GM21825 (cell line): ENCODE measurements at regions not wholly inside any gene's neighbourhood (a gene's known extent, or its start where the extent isn't known, plus 50 kb on each side); places are given as distances from the start of the nearest gene placed in this dataset.

Experiments
- ATAC-seq: cut with Tn5 transposase; IDR thresholded peaks from one replicate; pipeline ENCODE4 v1.9.1; 2021; ENCODE audit warnings: mild to moderate bottlenecking, moderate library complexity; ENCODE audit not compliant: unreplicated experiment

- ATAC-seq, result no peak
These were observed 203.1 kb upstream of the PDE1C start for GRCh38 chr7:32273297-32273696.

GRCh38 chr7:32266932-32267475 is 196.8 kb upstream of the PDE1C start:
- ATAC-seq, result no peak

- ATAC-seq, result no peak
These were observed 194.6 kb upstream of the PDE1C start for GRCh38 chr7:32264702-32265284.

GRCh38 chr7:32263611-32264010 is 193.4 kb upstream of the PDE1C start:
- no peak for ATAC-seq

GRCh38 chr7:32262315-32262714 is 192.1 kb upstream of the PDE1C start:
- no peak for ATAC-seq

- peak; percentile 92 for ATAC-seq
These were observed 189.9 kb upstream of the PDE1C start for GRCh38 chr7:32259931-32260596.

DNA sequence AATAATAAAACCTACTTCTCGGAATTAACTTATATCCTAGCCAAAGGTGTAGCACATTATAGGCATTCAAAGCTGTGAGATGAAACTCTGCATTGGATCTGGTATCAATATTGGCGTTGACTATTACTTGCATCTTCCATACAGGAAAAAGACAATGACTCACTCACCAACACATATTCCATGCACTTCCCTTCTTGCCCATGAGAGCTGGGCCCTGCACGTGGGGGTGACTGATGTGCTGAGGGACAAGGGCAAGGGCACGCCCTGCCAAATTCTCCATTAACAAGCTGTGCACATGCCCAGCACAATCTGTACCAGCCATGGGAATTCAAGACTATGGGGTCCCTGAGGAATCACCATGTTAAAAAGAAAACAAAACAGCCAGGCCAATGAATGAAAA is 188.1 kb upstream of the PDE1C start:
- ATAC-seq, result no peak

DNA sequence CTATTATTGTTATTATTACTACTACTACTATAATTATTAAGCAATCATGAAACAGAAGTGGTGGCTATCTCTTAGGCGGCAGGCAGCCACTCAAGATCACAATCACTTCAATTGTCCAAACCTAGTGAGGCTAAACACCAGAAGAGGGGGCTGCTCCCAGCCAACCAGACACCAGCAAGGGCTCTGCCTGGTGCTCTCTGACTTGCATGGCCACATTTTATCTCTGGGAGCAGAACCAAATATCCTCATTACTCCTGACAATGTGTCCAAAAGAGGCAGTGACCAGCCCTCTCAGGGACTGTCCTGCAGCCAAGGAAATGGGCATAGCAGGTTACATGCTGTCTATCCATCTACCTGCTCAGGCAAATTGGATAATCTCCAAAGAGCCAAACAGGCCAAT is 187.4 kb upstream of the PDE1C start:
- ATAC-seq, result no peak

- ATAC-seq, result no peak
These were observed 186.6 kb upstream of the PDE1C start for GRCh38 chr7:32256811-32257210.

DNA sequence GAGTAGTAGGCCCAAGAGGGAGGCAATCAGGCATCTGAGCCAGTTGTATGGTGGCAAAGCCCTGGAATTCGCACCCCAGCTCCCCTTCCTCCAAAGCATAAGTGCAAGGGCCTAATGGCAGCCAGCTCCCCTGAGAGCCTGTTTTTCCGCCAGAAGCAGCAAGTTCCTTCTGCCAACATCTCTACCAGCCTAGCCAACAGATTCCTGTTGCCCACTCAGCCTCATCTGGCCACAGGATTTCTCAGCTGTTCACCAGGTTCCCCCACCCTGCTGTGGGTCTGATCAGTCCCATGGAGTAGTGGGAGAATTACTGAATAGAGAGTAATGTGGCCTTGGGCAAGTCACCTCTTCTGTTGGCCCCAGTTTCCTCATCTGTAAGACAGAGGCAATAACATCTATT is 186.2 kb upstream of the PDE1C start:
- ATAC-seq, result no peak

- ATAC-seq, result no peak
These were observed 184.8 kb upstream of the PDE1C start for GRCh38 chr7:32255036-32255435.

GRCh38 chr7:32253299-32253698 is 183.1 kb upstream of the PDE1C start:
- ATAC-seq, result no peak

DNA sequence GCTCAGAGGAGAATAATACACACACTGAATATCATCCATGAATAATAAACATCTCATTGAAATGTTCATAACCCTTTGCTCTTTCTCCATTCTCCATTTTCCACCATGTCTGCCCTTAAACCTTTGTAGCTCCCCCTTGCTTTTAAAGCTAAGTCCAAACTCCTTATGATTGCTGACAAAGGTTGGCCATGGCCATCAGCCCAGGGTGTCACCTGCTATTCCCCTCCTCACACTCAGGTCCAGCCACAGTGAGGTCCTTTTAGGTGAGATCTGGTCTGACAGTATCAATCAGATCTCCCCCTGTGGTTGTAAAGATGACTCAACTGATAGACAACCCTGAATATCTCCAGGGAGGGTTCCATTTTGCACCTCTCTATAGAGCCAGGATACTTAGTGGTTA is 181.5 kb upstream of the PDE1C start:
- no peak for ATAC-seq

GRCh38 chr7:32250471-32251260 is 180.5 kb upstream of the PDE1C start:
- no peak for ATAC-seq

DNA sequence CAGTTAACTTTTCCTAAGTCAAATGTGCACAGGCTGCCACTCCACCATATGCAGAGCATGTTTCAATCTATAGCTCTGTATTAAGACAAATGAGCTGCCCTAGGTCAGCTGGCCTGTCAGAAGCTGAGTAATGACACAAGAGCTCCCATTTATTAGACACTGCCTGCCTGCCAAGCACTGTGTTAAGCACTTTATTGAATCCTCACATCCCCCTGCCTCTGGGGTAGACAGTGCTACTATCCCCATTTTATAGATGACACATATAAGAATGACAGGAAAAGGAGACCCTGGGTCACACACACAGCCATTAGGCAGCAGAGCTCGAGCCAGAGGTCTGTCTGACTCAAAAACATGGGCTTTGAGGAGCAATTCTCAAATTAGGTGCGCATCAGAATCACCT is 179.8 kb upstream of the PDE1C start:
- ATAC-seq, result no peak

DNA sequence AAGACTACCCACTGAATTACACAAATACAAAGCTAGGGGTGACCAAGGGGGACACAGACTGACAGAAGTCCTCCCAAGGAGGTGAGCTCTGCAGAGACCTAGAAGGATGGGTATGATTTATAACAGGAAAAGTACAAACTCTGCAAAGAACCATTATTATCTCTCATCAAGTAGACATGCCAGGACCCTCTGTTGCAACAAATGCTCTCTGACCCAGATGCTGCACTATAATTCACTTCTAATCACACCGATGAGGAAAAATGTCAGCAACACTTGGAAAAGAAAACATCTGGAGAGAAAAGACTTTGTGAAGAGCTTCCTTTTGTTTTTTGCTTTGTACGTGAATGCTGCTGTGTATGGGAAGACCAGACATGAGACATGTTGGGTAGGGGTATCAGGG is 178.3 kb upstream of the PDE1C start:
- ATAC-seq, result no peak

- ATAC-seq, result no peak
These were observed 174.7 kb upstream of the PDE1C start for GRCh38 chr7:32244806-32245345.

DNA sequence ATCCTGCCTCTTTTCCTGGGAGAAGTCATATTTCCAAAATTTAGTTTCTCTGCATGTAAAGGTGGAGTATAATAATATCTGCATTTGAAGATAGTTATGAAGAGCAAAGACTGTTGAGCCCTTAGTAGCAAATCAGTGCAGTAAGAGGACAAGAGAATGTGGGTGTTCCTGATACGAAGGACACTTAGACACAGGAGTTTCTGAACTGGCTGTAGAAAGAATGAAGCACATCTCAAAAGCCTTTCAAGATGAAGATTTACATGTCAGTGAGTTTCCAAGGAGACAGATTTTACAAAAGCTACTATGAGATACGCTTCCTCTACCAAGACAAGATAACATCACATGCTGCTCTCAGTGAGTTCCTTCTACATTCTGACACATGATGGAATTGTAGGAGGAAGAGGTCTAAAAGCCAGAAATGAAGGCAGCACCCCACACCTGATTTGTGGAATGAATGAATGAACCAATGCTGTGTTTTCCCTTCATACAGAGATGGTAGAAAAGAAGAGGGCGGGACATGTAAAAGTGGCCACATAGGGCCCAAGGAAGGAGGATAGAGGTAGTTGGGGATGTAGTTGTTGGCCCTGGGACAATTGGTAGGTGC is 173.6 kb upstream of the PDE1C start:
- ATAC-seq, result no peak

- ATAC-seq, result no peak
These were observed 172.2 kb upstream of the PDE1C start for GRCh38 chr7:32242436-32242835.

GRCh38 chr7:32241636-32242035 is 171.4 kb upstream of the PDE1C start:
- ATAC-seq, result no peak

DNA sequence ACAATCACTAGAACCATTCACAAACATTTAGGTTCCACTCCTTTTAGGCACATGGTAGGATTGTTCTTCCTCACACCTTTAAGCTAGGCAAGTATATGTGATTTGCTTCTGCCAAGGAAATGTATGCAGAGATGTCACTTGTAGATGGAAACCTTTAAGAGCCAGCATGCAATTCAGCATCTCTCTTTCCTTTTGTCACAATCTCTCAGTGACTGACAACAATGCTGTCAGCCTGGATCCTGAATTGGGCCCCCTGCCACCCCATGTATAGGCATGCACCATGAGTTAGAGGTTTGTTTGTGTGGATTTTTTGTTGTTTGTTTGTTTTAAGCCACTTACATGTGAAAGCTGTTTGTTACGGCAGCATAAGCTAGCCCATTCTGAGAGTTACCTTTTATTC is 169.6 kb upstream of the PDE1C start:
- ATAC-seq, result no peak
